DOHH2 (cell line): ENCODE measurements at regions not wholly inside any gene's neighbourhood (a gene's known extent, or its start where the extent isn't known, plus 50 kb on each side); places are given as distances from the start of the nearest gene placed in this dataset.

Experiments used
- CTCF ChIP-seq: fragments of 200-600 bp; sonication (generic); IDR thresholded peaks from one replicate; pipeline ENCODE4 v1.5.1; 2014; ENCODE audit warnings: antibody characterized with exemption, mild to moderate bottlenecking, low read depth, low read length; ENCODE audit not compliant: poor library complexity, severe bottlenecking
- EZH2phosphoT487 ChIP-seq: fragments of 200-600 bp; sonication (generic); IDR thresholded peaks from 2 replicates; pipeline ENCODE4 v1.6.1; 2017; ENCODE audit warnings: borderline replicate concordance, mild to moderate bottlenecking, antibody characterized with exemption, low read length, moderate library complexity, mixed read lengths

GRCh38 chr2:207444756-207445155 lies 85.0 kb upstream of the CREB1 start:
- TF ChIP-seq CTCF = no peak
- TF ChIP-seq EZH2phosphoT487 = no peak
